Transverse colon (tissue), 4 donors: ENCODE measurements at regions not wholly inside any gene's neighbourhood (a gene's known extent, or its start where the extent isn't known, plus 50 kb on each side); places are given as distances from the start of the nearest gene placed in this dataset.

Experiments
- DNase-seq: peaks from one replicate; pipeline ENCODE4 v3.0.0-alpha.2; 2019
- H3K27ac ChIP-seq, 4 donors: fragments of 200-600 bp; sonication (generic); 2 replicates each; pipeline ENCODE4 v1.5.1; 2016 to 2018; ENCODE audit warnings: inconsistent platforms in 4 of 4
- H3K27me3 ChIP-seq: fragments of 200-600 bp; sonication (generic); 2 replicates; pipeline ENCODE4 v1.5.1; 2017; ENCODE audit warnings: inconsistent platforms
- H3K36me3 ChIP-seq, 4 donors: fragments of 200-600 bp; sonication (generic); 2 replicates each; pipeline ENCODE4 v1.5.1; 2017 to 2019; ENCODE audit warnings: inconsistent platforms in 4 of 4
- H3K4me1 ChIP-seq, 4 donors: fragments of 200-600 bp; sonication (generic); 2 replicates each; pipeline ENCODE4 v1.5.1; 2017 to 2020; ENCODE audit warnings: inconsistent platforms in 4 of 4
- H3K4me3 ChIP-seq, 4 donors: fragments of 200-600 bp; sonication (generic); 1 replicate in 1 of 4; 2 replicates in 3 of 4; pipeline versions ENCODE4 v1.5.1 to v1.6.1; 2017 to 2019; ENCODE audit warnings: inconsistent platforms in 4 of 4
- H3K9me3 ChIP-seq, 2 donors: fragments of 200-600 bp; sonication (generic); 2 replicates each; pipeline ENCODE4 v1.5.1; 2017 to 2019; ENCODE audit warnings: inconsistent platforms in 2 of 2
- CTCF ChIP-seq, 5 experiments: fragments of 200-600 bp in 3 of 5; fragments of 450-650 bp in 2 of 5; sonication (generic) in 3 of 5; IDR thresholded peaks; 1 replicate in 2 of 5; 2 replicates in 3 of 5; pipeline ENCODE4 v1.5.1; 2016 to 2017; ENCODE audit warnings: antibody characterized with exemption in 5 of 5, inconsistent platforms in 3 of 5, mild to moderate bottlenecking in 2 of 5, moderate library complexity in 1 of 5
- EP300 ChIP-seq: sonication (generic); formaldehyde crosslinking; IDR thresholded peaks from one replicate; pipeline ENCODE4 v1.6.1; 2017; ENCODE audit warnings: antibody characterized with exemption, low read depth
- POLR2A ChIP-seq: fragments of 450-650 bp; IDR thresholded peaks from one replicate; pipeline ENCODE4 v1.6.1; 2016; ENCODE audit warnings: antibody characterized with exemption, mild to moderate bottlenecking, moderate library complexity
- POLR2AphosphoS5 ChIP-seq, 3 donors: sonication (generic); formaldehyde crosslinking; IDR thresholded peaks; one replicate each; pipeline ENCODE4 v1.6.1; 2016; ENCODE audit warnings: antibody characterized with exemption in 3 of 3
- WGBS, 2 donors: methylation state at CpG; one replicate each; pipeline ENCODE4 v1.1.5; 2018; ENCODE audit warnings: low coverage in 1 of 2; 5-methylcytosine and 5-hydroxymethylcytosine counted together
- in situ Hi-C, 4 donors: fragments of 200-750 bp; cut with MboI; loops; one replicate each; pipeline versions ENCODE4 v1.15.0 to v1.15.1; 2017; ENCODE audit warnings: low sequenced_read_pairs in 3 of 4, low pct_ligation_motif_present in 1 of 4, low pct_unique_long_range_greater_than_20kb in 1 of 4
- intact Hi-C: fragments of 100-400 bp; cut with DNase I; formaldehyde crosslinking; loops from one replicate; pipeline ENCODE4 v1.15.1; 2023; ENCODE audit warnings: low total_unique reads

- Histone ChIP-seq H3K36me3 (no peaks in the 10 kb centered on the region), H3K27ac (no peak overlapping the region), H3K4me3 (no peak overlapping the region), H3K9me3 (no peaks in the 10 kb centered on the region), H3K4me1 (no peaks in the 10 kb centered on the region), H3K27me3 (no peaks in the 10 kb centered on the region)
- no peak for TF ChIP-seq POLR2A
- TF ChIP-seq EP300 = no peak
- peak in 2 of 5 experiments; percentile 2 to 15 for TF ChIP-seq CTCF (IDR thresholded peaks at IDR 0.05)
- TF ChIP-seq POLR2AphosphoS5 (IDR thresholded peaks at IDR 0.05) = no peak
- in situ Hi-C loops = no loop called here
- intact Hi-C loops = no loop called here
- DNase-seq = no peak
Observed at GRCh38 chr11:103537904-103538502, 428.8 kb downstream of the DYNC2H1 start.

- H3K36me3 ChIP-seq = no peaks in the 10 kb centered on the region
- DNase-seq = no peak
- H3K27me3 ChIP-seq = no peaks in the 10 kb centered on the region
- H3K9me3 ChIP-seq = no peaks in the 10 kb centered on the region
- intact Hi-C loops (no loop called here), in situ Hi-C loops (no loop called here)
- no peak overlapping the region for H3K4me3 ChIP-seq
- H3K27ac ChIP-seq = no peak overlapping the region
- no peak for TF ChIP-seq POLR2A
- TF ChIP-seq CTCF (IDR thresholded peaks at IDR 0.05) = no peak
- TF ChIP-seq POLR2AphosphoS5 (IDR thresholded peaks at IDR 0.05) = no peak
- TF ChIP-seq EP300 = no peak
- H3K4me1 ChIP-seq = no peaks in the 10 kb centered on the region
Observed at GRCh38 chr11:103539166-103539565, 429.9 kb downstream of the DYNC2H1 start.

- TF ChIP-seq CTCF (IDR thresholded peaks at IDR 0.05) (no peak), POLR2AphosphoS5 (IDR thresholded peaks at IDR 0.05) (no peak), POLR2A (no peak), EP300 (no peak)
- no peak for DNase-seq
- H3K27me3 ChIP-seq = no peaks in the 10 kb centered on the region
- H3K9me3 ChIP-seq = no peaks in the 10 kb centered on the region
- in situ Hi-C loops = no loop called here
- H3K36me3 ChIP-seq = no peaks in the 10 kb centered on the region
- H3K4me1 ChIP-seq = no peaks in the 10 kb centered on the region
- intact Hi-C loops = no loop called here
- H3K4me3 ChIP-seq = no peak overlapping the region
- 69 to 100% methylated on average over 1 to 4 of the region's 4 CpGs for WGBS, 2 donors
- H3K27ac ChIP-seq = no peak overlapping the region
Observed at GRCh38 chr11:103541186-103541795, 432.1 kb downstream of the DYNC2H1 start.

GRCh38 chr11:103542851-103543250, 433.6 kb downstream of the DYNC2H1 start:
- H3K4me1 ChIP-seq = no peaks in the 10 kb centered on the region
- no peaks in the 10 kb centered on the region for H3K9me3 ChIP-seq
- 72% methylated on average over 3 of the region's 3 CpGs; no CpG with 5 or more reads in 1 of the 2 donors for WGBS, 2 donors
- no peak overlapping the region for H3K4me3 ChIP-seq
- DNase-seq = no peak
- intact Hi-C loops = no loop called here
- H3K27me3 ChIP-seq = no peaks in the 10 kb centered on the region
- no peaks in the 10 kb centered on the region for H3K36me3 ChIP-seq
- in situ Hi-C loops = no loop called here
- TF ChIP-seq CTCF (IDR thresholded peaks at IDR 0.05) = no peak
- no peak overlapping the region for H3K27ac ChIP-seq
